Endometrium (tissue), 2 donors: ENCODE measurements at regions not wholly inside any gene's neighbourhood (a gene's known extent, or its start where the extent isn't known, plus 50 kb on each side); places are given as distances from the start of the nearest gene placed in this dataset.

ENCODE experiments used
- FAIRE-seq: peaks from 2 replicates; lab custom pipeline; 2012; peaks lifted over from hg19 to GRCh38; lab: Jason Lieb, UNC
- donor health status: control.
- donor health status: control.

DNA sequence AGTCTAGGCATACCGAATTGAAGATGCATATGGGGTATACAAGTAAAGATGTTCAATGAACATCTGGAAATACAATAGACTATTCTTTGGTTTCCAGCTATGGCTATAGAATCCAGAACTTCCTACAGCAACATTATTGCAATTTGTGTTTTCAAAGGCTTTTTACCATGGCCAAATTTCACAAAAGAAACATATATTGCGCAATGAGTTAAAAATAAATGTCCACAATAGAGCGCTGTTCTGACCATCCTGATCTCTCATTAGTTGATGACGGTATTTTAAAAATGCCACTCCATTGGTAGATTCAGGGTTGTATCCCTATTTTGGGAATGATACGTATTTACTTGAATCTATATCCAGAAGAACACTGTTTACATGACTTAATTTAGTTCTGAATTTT is 139.2 kb downstream of the LINC00632 start:
- no peak for FAIRE-seq

DNA sequence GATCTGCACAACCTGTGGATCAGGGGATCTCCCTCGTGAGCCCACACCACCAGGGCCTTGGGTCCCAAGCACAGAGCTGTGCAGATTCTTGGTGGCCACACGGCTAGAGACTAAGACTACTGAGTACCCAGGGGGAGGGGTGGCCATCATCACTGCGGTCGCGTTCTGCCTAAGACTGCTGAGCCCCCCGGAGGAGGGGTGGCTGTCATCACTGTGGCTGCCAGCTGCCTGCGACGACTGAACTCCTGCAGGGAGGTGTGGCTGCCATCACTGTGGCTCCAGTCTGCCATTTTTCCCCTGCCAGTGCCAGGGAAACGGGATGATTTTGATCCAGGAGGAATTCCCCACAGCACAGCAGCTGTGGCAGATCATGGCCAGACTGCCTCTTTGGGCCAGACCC is 141.7 kb upstream of the SPANXB1 start:
- no peak for FAIRE-seq

DNA sequence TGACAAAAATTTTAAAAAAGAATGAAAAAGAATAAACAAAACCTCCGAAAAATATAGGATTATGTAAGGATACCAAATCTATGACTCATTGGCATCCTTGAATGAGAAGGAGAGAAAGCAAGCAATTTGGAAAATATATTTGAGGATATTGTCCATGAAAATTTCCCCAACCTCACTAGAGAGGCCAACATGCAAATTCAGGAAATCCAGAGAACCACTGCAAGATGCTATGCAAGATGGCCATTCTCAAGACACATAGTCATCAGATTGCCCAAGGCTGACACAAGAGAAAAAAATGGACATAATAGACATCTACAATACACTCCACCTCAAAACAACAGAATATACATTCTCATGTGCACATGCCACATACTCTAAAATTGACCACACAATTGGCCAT is 135.9 kb upstream of the SPANXB1 start:
- FAIRE-seq, result no peak

DNA sequence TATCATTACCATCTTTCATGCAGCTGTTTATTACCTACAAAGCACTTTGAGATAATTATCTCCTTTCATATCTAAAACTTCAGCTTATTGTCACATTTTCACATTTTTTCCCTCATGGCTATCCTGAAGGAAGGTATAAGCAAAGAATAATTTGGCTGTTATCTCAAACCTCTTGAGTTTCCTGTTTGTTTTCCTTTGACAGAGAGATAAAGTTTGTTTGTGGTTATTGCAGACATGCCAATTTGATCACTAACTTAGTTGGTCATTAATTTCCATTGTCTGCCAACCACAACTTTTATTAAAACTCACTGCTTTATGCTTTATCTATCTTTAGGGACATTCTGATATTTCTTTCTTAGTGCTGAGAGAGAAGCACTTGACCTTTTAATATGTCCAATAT is 89.8 kb upstream of the SPANXB1 start:
- FAIRE-seq, result no peak

DNA sequence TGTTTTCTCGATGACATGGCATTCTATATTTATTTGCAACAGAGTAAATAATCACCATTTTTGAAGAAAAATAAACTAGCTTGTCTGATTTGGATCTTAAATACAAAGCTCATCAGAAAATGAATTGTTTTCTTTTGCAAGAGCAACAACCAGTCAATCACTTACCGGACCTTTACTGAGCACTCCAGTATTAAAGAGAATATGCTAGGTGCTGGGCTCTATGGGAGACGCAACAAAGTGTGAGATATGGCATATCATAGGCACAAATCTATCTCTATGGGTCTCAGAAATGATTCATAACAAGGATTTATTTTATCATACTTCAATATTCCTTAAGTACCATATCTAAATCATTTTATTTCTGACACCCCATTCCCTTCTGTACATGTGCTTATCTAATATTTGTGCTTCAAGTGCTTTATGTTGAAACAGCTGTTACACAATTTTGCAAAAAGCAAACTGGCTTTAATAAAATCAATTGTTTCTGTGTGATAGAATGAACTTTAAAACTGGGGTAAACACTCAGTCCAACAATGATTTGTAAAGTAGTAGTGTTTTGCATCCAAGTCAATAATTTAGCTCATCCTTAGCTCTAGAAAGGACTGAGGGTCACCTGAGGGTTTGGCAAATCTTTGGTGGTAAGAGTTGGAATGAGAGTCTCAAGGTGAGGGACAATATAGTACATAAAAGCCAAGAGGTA is 88.4 kb upstream of the SPANXB1 start:
- no peak for FAIRE-seq

DNA sequence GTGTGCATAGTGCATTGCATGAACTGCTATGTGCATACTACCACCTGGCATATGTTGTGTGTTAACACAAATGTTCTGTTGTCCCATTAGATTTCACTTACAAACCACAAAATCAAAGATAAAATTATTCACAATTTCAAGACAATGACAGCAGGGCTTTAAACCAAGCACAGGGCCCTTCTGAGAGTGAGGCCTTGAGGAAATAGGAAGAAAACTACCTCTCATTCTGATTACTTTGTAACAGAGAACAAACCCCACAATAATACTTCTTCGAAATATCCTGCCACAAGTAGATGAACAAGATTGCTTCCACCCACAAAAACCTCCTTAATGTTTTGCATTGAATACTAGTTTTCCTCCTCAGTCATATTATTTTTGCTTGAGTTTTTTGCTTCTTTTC is 85.5 kb upstream of the SPANXB1 start:
- FAIRE-seq, result no peak

DNA sequence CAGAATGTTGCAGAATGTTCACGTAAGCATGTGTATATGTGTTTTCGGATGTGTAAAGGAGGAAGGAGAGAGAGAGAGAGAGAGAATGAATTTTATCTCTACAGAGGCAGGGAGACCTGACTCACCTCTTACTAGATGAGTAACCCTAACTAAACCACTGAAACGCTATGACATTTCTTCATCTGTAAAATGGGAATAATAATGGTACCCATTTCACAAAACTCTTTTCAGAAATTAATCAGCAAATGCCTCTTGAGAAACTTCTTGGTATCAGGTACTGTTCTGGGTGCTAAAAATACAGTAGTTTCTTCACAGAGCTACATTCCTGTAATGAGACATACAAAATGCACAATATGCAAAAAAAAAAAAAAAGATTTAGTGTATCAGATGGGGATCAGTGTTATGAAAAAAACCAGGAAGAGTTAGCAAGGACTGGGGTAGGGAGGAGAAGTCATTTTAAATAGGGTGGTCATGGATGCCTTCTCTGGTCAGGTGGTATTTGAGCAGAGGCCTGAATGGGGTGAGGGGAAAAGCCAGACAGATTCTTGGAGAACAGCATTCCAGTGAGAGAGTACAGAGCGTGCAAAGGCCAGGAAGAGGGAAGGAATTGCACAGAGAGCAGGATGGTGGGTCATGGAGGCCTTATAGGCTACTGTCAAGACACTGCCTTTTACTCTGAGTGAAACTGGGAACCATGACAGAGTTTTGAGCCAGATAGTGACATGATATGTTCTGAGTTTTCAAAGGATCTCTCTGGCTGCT is 84.9 kb upstream of the SPANXB1 start:
- FAIRE-seq, result no peak

DNA sequence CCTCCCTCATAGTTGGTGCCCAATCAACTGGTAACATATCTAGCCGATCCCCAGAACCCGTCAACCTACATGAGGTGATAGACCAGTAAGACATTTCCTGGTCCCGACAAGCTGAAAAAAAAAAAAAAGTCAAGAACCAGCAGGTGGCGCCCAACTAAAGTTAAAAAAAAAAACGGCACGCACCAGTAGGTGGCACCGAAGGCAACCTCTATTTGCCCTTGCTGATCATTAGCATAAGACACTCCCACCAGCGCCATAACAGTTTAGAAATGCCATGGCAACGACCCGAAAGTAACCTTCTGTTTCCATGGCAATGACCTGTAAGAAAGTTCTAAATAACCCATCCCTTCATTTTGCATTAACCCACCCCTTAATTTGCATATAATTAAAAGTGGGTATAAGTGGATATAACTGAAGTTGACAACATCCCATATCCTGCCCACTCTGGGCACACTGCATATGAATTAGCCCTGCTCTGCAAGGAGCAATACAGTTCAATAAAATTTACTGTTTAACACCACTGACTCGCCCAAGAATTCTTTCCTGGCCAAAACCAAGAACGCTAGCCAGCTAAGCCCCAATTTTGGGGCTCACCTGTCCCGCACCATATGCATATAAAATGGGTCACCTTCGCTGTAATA is 83.9 kb upstream of the SPANXB1 start:
- FAIRE-seq, result no peak

DNA sequence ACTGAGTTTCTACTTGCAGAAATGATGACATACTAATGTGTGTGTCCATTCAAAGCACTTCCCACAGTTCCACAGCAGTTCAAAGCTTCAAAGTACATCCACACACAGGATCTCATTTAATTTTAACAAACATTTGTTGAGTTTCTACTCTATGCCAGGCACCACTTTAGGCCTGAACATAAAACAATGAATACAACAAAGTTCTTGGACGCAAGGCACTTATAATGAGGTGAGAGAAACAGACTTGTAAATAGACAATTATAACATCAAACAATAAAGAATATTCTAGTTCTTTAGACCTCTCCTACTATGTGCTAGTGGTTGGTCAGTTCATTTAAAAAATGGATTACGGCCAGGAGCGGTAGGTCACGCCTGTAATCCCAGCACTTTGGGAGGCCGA is 82.0 kb upstream of the SPANXB1 start:
- no peak for FAIRE-seq

DNA sequence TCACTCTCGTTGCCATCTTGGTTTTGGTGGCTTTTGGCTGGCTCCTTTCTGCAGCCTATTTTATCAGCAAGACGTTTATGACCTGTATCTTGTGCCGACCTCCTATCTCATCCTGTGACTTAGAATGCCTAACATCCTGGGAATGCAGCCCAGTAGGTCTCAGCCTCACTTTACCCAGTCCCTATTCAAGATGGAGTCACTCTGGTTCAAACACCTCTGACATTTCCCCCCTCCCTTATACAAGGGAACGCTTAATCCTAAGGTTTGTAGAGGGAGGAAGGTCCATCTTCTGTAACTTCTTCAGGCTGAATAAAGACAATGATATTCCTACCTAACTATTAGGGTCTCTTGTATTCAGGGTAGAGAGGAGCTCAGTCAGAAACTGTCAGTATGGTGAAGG is 79.3 kb upstream of the SPANXB1 start:
- no peak for FAIRE-seq

DNA sequence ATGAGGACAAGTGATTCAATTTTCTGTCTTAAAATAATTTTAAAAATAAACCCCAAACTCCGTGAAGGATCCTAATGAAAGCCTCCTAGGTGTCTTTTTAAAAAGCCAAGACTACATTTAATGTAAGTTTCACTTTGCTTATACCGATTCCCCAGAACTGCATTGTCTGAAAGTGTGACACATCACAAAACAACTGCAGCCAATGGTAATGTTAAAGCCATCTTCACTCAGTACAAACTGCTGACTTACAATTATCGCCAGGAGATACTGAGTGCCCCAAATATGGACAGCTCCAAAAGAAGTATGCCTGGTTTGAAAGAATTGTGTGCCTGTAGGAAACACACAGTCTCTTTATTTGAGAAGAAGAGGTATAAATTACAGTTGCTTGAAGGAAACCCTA is 73.7 kb upstream of the SPANXB1 start:
- no peak for FAIRE-seq

DNA sequence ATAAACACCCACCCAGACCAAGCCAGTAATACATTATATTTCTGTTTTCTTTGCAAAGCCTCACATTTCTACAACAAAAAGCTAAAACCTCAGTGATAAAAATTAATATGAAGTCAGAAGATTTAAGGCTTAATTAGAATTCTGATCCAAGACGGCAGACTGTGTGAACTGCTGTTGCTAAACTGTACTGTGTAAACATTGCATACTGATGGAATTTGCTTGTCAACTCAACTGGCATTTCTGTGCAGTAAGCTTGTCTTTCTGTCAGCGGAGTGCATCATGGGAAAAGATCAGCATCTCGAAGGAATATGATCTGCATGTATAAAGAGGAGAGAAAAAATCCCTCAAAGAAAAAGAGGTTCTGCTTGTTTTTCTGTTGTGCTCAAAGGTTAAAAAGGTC is 69.4 kb upstream of the SPANXB1 start:
- FAIRE-seq, result peak; percentile 69

DNA sequence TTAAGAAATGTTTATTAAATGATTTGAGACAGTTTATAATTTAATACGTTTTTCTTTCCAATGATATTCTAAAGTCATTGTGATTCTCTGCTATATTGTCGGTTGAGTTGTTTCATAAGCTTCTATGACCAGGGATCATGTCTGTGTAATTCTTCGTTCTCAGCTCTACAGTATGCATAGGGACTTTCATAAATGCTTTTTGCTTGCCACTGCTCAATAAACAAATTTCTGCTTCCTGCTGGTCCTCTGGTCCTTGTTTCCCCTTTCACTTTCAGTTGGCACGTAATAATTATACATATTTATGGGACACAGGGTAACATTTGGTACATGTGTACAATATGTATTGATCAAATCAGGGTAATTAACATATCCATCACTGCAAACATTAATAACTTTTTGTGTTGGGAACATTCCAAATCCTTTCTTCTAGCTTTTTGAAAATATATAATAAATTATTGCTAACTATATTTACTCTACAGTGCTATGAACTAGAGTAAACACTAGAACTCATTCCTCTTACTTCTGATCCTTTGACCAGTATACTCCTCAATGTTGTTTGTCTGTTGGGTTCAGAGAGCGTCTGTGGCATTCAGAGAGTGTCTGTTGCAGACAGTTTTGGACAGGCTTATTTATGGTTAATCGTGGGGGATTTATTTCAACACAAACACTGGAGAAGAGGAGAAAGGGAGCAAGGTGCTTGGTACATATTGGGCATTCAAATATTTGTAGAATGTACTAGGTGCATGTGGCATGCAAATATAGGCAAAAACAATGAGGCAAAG is 68.3 kb upstream of the SPANXB1 start:
- no peak for FAIRE-seq

DNA sequence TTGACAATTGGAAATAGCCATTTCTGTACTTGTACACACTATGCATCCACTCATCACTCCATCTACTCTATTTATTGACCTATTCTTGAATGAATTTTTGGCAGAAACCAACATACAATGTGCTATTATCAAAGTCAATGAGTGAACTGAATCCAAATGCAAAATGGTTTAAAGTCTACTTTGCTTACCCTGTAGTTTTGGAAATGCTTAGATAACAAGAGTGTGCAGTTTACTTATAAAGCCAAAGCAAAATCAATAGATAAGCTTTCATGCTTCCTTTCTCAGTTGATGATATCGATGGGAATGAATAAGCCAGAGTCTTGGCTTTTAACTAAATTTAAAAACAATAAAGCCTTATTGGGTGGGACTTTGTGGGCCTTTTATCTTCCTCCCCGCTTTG is 58.9 kb upstream of the SPANXB1 start:
- no peak for FAIRE-seq

DNA sequence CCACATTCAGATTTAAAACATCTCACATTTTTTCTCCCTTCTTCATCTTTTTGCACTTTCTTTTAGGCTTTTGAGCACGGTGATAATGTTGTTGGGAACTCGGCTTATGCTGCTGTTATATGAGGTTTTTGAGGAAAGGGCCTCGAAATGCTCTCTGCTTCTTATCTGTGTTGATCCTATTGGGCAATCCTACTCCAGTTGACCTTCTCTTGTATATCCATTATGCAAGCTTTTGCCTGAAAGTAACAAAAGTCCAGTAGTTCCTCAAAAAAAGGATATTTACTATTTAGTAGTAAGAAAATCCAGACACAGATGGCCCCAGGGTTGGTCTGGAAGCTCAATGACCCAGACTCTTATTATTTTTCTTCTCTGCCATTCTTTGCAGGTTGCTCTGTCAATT is 57.7 kb upstream of the SPANXB1 start:
- no peak for FAIRE-seq

DNA sequence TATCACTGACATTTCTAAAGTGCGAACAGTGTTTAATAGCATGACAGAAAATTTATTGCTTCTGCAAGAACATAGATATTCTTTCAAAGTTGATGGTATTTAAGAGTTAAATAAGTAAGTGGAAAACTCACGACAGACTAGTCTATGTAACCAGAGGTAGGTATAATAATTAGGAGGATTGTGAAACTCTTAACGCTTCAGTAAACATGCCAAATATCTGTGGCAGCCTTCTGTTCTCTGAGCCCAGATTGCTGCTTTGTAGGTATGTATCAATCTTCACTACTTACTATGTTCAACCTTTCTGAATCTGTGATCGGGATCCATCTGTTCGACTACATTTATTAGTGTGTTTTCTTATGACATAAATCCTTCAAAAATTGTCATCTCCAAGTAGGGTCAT is 53.6 kb upstream of the SPANXB1 start:
- FAIRE-seq, result no peak

DNA sequence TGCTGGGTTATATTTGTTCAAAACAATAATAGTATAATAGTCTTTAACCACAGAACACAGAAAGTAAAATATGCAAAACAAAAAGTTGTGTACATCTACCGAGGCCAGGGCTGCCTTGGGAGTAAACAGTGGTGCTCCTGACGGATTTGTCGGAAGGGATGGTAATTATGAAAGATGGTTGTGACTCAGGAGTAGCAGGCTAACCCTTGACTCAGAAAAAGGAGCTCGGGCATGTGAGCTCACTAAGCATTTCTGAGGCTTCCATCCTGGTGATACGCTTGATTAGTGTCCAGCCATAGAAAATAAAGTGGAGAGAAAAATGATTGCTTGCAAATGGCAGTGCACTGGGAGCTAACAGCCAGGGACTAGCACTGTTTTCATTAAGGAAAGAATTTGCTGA is 53.2 kb upstream of the SPANXB1 start:
- no peak for FAIRE-seq
